PC-3 (cell line): ENCODE measurements at regions not wholly inside any gene's neighbourhood (a gene's known extent, or its start where the extent isn't known, plus 50 kb on each side); places are given as distances from the start of the nearest gene placed in this dataset.

ENCODE experiments used
- CTCF ChIP-seq: fragments of 300-600 bp; sonication (generic); conservative IDR thresholded peaks from 2 replicates; pipeline ENCODE4 v1.5.1; 2017; ENCODE audit warnings: antibody characterized with exemption, low read depth, mild to moderate bottlenecking, low read length
- EZH2 ChIP-seq: fragments of 300-600 bp; sonication (generic); IDR thresholded peaks from one replicate; pipeline ENCODE4 v1.6.1; 2017; ENCODE audit warnings: antibody characterized with exemption, mild to moderate bottlenecking, low read length; ENCODE audit not compliant: unreplicated experiment

GRCh38 chr18:78675231-78675630 is 304.4 kb upstream of the SALL3 start:
- TF ChIP-seq CTCF (no peak), EZH2 (no peak)
